Activated T-helper 2 cell treated with anti-CD3 and anti-CD28 coated beads, Interferon-gamma antibody, Interleukin-2, Interleukin-4, amounts not matched to agents 10 μg/mL and 5 μg/mL and 100 μg/mL, durations not matched to agents 14 hours and 24 hours and 36 hours (primary cell): ENCODE measurements at regions not wholly inside any gene's neighbourhood (a gene's known extent, or its start where the extent isn't known, plus 50 kb on each side); places are given as distances from the start of the nearest gene placed in this dataset.

ENCODE experiments used
- DNase-seq: peaks from one replicate; pipeline ENCODE4 v3.0.0; 2021; ENCODE audit warnings: low spot score
- H3K27ac Mint-ChIP-seq: one replicate; pipeline ENCODE4 v1.8.0; 2021; ENCODE audit warnings: mixed read lengths
- H3K27me3 Mint-ChIP-seq: one replicate; pipeline ENCODE4 v1.8.0; 2021; ENCODE audit warnings: low read depth, mixed read lengths
- H3K36me3 Mint-ChIP-seq: one replicate; pipeline ENCODE4 v1.8.0; 2021; ENCODE audit warnings: low read depth, mixed read lengths
- H3K4me1 Mint-ChIP-seq: one replicate; pipeline ENCODE4 v1.8.0; 2021; ENCODE audit warnings: low read depth, mixed read lengths
- H3K4me3 Mint-ChIP-seq: one replicate; pipeline ENCODE4 v1.8.0; 2021; ENCODE audit warnings: low read depth, mild to moderate bottlenecking, moderate library complexity, mixed read lengths
- H3K9me3 Mint-ChIP-seq: one replicate; pipeline ENCODE4 v1.8.0; 2021; ENCODE audit warnings: mixed read lengths
- intact Hi-C: fragments of 100-400 bp; cut with micrococcal nuclease; formaldehyde crosslinking; loops from one replicate; pipeline ENCODE4 v1.15.1; 2023

DNA sequence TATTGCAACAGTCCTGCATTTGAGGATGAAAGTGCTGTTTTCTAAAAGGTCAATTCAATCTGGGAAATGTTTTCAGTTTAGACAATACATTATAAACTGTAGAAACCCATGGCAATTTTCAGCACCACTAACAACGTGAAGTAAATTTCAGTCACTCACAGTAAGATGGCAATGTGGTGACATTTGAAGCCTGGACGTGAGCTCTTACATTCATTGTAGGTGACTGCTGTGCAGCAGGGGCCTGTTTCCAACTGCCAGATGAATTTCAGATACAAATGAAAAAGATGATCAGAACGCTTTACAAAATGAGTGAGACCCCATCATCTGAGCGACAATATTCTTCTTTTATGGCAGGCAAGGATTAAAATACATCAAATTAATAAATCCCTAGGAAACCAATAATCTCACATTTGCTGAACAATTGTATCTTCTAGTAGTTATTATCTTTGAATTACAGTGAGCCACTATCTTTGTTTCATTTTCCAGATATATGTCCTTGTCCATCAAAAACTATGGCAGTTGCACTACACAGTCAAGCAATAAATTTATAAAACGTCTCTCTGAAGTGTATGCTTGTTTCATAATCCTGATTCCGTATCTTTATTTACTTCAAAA lies 1816.8 kb downstream of the OLFM4 start:
- Mint-ChIP-seq H3K4me3 (no peak overlapping the region), H3K36me3 (no peaks in the 10 kb centered on the region), H3K27ac (no peak overlapping the region), H3K27me3 (no peaks in the 10 kb centered on the region), H3K4me1 (no peaks in the 10 kb centered on the region), H3K9me3 (peaks cover 12% of the 10 kb centered on the region)
- no peak for DNase-seq
- intact Hi-C loops: no loop called here

DNA sequence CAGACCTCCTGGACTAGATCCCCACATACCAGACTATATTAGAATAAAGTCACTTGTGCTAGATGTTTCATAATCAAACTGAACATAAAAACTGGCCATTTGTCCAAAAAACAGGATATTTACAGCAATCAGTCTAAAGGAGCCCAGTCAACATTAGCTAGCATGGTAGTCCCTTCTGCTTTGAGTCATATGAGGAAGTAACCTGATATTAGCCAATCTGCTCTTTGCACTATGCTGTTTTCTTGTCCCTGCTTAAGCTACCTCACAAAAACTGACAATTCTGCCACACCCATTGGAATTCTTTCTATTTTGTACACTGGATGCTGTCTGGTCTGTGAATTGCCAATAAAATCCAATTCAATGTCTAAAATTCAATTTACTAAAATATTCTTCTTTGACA lies 1824.2 kb downstream of the OLFM4 start:
- Mint-ChIP-seq H3K4me3 (no peak overlapping the region), H3K4me1 (no peaks in the 10 kb centered on the region), H3K36me3 (no peaks in the 10 kb centered on the region), H3K9me3 (peaks cover 26% of the 10 kb centered on the region), H3K27me3 (no peaks in the 10 kb centered on the region), H3K27ac (no peak overlapping the region)
- intact Hi-C loops: no loop called here
- no peak for DNase-seq

GRCh38 chr13:54859827-54860226 lies 1831.2 kb downstream of the OLFM4 start:
- Mint-ChIP-seq H3K4me1 (no peaks in the 10 kb centered on the region), H3K27me3 (no peaks in the 10 kb centered on the region), H3K9me3 (peaks cover 36% of the 10 kb centered on the region), H3K4me3 (no peak overlapping the region), H3K27ac (no peak overlapping the region), H3K36me3 (no peaks in the 10 kb centered on the region)
- DNase-seq: no peak
- intact Hi-C loops: no loop called here

GRCh38 chr13:54875111-54875510 lies 1846.5 kb downstream of the OLFM4 start:
- Mint-ChIP-seq H3K27ac (no peak overlapping the region), H3K4me3 (no peak overlapping the region), H3K9me3 (peaks cover 22% of the 10 kb centered on the region), H3K36me3 (no peaks in the 10 kb centered on the region), H3K27me3 (no peaks in the 10 kb centered on the region), H3K4me1 (no peaks in the 10 kb centered on the region)
- DNase-seq: no peak
- intact Hi-C loops: no loop called here

DNA sequence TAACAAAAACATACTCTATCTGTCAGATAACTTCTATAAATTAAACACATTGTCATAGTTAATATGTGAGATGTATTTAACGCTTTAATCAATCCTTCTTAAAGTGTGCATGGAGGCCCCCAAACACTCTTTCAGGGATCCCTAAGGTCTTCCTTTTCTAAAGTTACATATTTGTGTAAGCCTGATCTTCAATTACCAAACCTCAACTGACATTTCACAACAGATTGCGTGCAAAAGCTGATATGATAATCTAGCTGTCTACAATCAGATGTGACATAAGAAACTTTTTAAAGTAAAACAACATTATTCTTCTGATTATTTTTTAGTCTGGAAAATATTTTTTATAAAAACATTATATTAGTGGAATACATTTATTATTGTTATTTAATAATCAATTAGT lies 1850.4 kb downstream of the OLFM4 start:
- no peak for DNase-seq
- Mint-ChIP-seq H3K9me3 (peaks cover 26% of the 10 kb centered on the region), H3K4me1 (no peaks in the 10 kb centered on the region), H3K4me3 (no peak overlapping the region), H3K36me3 (no peaks in the 10 kb centered on the region), H3K27ac (no peak overlapping the region), H3K27me3 (no peaks in the 10 kb centered on the region)
- intact Hi-C loops: no loop called here

- H3K27me3 Mint-ChIP-seq: no peaks in the 10 kb centered on the region
- peaks cover 34% of the 10 kb centered on the region for H3K9me3 Mint-ChIP-seq
- H3K4me3 Mint-ChIP-seq: no peak overlapping the region
- no peaks in the 10 kb centered on the region for H3K36me3 Mint-ChIP-seq
- H3K4me1 Mint-ChIP-seq: no peaks in the 10 kb centered on the region
- no peak overlapping the region for H3K27ac Mint-ChIP-seq
- intact Hi-C loops: no loop called here
- DNase-seq: no peak
These were observed 1856.1 kb downstream of the OLFM4 start for GRCh38 chr13:54884682-54885081.

DNA sequence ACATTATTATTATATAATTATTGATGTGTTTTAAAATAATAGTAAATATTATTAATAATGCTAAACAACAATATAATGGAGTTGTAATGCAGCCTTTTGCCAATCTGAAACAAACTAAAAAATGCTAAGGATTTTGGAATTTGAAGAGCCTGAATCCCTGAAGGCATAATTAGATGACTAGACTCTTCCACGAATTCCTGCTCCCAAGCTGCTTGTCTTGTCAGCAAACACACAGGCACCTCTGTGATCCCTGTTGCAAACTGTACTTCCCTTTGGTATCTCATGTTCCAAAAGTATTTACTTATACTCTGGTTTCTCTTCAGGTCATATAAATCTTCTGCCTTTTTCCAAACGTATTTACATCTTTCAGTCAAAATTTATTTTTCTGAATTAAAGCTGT lies 1862.4 kb downstream of the OLFM4 start:
- Mint-ChIP-seq H3K4me3 (no peak overlapping the region), H3K27ac (no peak overlapping the region), H3K27me3 (no peaks in the 10 kb centered on the region), H3K9me3 (peaks cover 33% of the 10 kb centered on the region), H3K4me1 (no peaks in the 10 kb centered on the region), H3K36me3 (no peaks in the 10 kb centered on the region)
- DNase-seq: no peak
- intact Hi-C loops: no loop called here

- DNase-seq: no peak
- Mint-ChIP-seq H3K27ac (no peak overlapping the region), H3K4me3 (no peak overlapping the region), H3K27me3 (no peaks in the 10 kb centered on the region), H3K9me3 (peaks cover 41% of the 10 kb centered on the region), H3K36me3 (no peaks in the 10 kb centered on the region), H3K4me1 (no peaks in the 10 kb centered on the region)
- intact Hi-C loops: no loop called here
These were observed 1872.7 kb downstream of the OLFM4 start for GRCh38 chr13:54901316-54901715.

DNA sequence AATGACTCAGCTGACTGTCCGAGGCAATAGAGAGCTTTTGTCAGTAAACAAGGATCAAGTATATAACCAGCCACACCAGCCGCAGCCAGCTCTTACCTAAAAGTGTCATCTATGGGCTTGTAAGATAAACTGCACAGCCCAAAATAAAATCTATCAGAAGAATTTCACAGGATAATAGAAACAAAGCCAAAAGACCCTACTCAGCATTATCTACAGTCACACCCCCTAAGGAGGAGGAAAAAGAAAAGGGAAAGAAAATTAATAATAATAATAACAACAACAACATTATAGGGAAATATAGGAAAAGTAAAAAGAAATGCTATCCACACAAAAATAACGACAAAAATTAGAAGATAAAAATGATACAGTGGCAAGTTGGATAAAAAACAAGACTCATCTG lies 1883.8 kb downstream of the OLFM4 start:
- H3K4me1 Mint-ChIP-seq: no peaks in the 10 kb centered on the region
- H3K36me3 Mint-ChIP-seq: no peaks in the 10 kb centered on the region
- no peak for DNase-seq
- no peak overlapping the region for H3K4me3 Mint-ChIP-seq
- intact Hi-C loops: no loop called here
- peaks cover 48% of the 10 kb centered on the region for H3K9me3 Mint-ChIP-seq
- no peak overlapping the region for H3K27ac Mint-ChIP-seq
- H3K27me3 Mint-ChIP-seq: no peaks in the 10 kb centered on the region

DNA sequence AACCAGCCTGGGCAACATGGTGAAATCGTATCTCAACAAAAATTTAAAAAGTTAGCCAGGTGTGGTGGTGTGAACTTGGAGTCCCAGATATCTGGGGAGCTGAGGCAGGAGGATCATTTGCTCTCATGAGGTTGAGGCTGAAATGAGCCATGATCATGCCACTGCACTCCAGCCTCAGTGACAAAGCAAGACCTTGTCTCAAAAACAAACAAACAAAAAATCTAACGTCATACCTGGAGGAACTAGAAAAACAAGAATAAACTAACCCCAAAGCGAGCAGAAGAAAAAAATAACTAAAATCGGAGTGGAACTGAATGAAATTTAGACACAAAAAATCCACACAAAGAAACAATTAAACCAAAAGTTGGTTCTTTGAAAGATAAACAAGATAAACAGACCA lies 1885.1 kb downstream of the OLFM4 start:
- Mint-ChIP-seq H3K27ac (no peak overlapping the region), H3K36me3 (no peaks in the 10 kb centered on the region), H3K4me1 (no peaks in the 10 kb centered on the region), H3K27me3 (no peaks in the 10 kb centered on the region), H3K9me3 (peaks cover 48% of the 10 kb centered on the region), H3K4me3 (no peak overlapping the region)
- intact Hi-C loops: no loop called here
- no peak for DNase-seq

DNA sequence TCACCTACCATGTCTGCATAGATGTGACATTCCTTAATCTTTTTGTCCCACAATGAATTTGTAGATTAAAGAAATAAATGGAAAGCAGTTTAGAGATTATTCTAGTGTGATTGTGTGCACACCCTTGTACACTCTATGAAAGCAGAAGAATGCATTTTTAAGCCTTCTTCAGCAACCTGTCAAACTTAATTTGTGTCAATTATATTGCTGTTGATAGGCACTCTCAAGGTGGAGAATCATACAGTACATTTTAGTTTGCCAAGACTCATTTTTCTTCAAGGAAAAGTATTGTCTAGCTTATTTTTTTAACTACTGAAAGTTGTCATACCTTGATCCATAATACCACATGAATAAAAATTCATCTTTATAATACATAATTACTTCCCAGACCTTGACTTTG lies 1898.9 kb downstream of the OLFM4 start:
- no peaks in the 10 kb centered on the region for H3K4me1 Mint-ChIP-seq
- no peaks in the 10 kb centered on the region for H3K36me3 Mint-ChIP-seq
- H3K27ac Mint-ChIP-seq: no peak overlapping the region
- no peak overlapping the region for H3K4me3 Mint-ChIP-seq
- no peaks in the 10 kb centered on the region for H3K27me3 Mint-ChIP-seq
- peaks cover 33% of the 10 kb centered on the region for H3K9me3 Mint-ChIP-seq
- intact Hi-C loops: no loop called here
- DNase-seq: no peak

GRCh38 chr13:54928071-54928470 lies 1899.5 kb downstream of the OLFM4 start:
- intact Hi-C loops: no loop called here
- no peak for DNase-seq
- Mint-ChIP-seq H3K4me1 (no peaks in the 10 kb centered on the region), H3K27me3 (no peaks in the 10 kb centered on the region), H3K27ac (no peak overlapping the region), H3K36me3 (no peaks in the 10 kb centered on the region), H3K9me3 (peaks cover 30% of the 10 kb centered on the region), H3K4me3 (no peak overlapping the region)

GRCh38 chr13:54934121-54934520 lies 1905.5 kb downstream of the OLFM4 start:
- no peaks in the 10 kb centered on the region for H3K36me3 Mint-ChIP-seq
- DNase-seq: no peak
- no peaks in the 10 kb centered on the region for H3K4me1 Mint-ChIP-seq
- no peak overlapping the region for H3K27ac Mint-ChIP-seq
- H3K27me3 Mint-ChIP-seq: no peaks in the 10 kb centered on the region
- H3K4me3 Mint-ChIP-seq: no peak overlapping the region
- intact Hi-C loops: no loop called here
- H3K9me3 Mint-ChIP-seq: peaks cover 44% of the 10 kb centered on the region

GRCh38 chr13:54945973-54946372 lies 1917.4 kb downstream of the OLFM4 start:
- no peaks in the 10 kb centered on the region for H3K4me1 Mint-ChIP-seq
- no peak overlapping the region for H3K27ac Mint-ChIP-seq
- H3K27me3 Mint-ChIP-seq: no peaks in the 10 kb centered on the region
- peaks cover 33% of the 10 kb centered on the region for H3K9me3 Mint-ChIP-seq
- H3K36me3 Mint-ChIP-seq: no peaks in the 10 kb centered on the region
- DNase-seq: no peak
- intact Hi-C loops: no loop called here
- H3K4me3 Mint-ChIP-seq: no peak overlapping the region
